SK-N-SH (cell line): ENCODE measurements at regions not wholly inside any gene's neighbourhood (a gene's known extent, or its start where the extent isn't known, plus 50 kb on each side); places are given as distances from the start of the nearest gene placed in this dataset.

Experiments used
- CTCF ChIA-PET: fragments of 300-600, 350-600 bp; formaldehyde crosslinking; extraction: SDS; loops from one replicate; lab custom pipeline; 2021; lab: Yijun Ruan, JAX
- POLR2A ChIA-PET: fragments of 350-600 bp; sonication (Branson Sonifier 250); formaldehyde crosslinking; extraction: SDS; loops from one replicate; lab custom pipeline; 2020; ENCODE audit warnings: antibody characterized with exemption, inconsistent platforms; lab: Yijun Ruan, JAX
- DNase-seq: peaks from one replicate; pipeline ENCODE4 v3.0.0; 2012
- H2AFZ ChIP-seq: fragments of 200-600 bp; sonication (generic); 2 replicates; pipeline ENCODE4 v1.8.1; 2016; ENCODE audit warnings: antibody characterized with exemption, mild to moderate bottlenecking, low read depth
- H3F3A ChIP-seq: fragments of 200-600 bp; sonication (generic); replicated peaks from 2 replicates; pipeline ENCODE3; 2016; ENCODE audit warnings: antibody characterized with exemption, mild to moderate bottlenecking; ENCODE audit not compliant: insufficient read depth
- H3K27ac ChIP-seq, 2 experiments: fragments of 200-500 bp in 1 of 2; fragments of 200-600 bp in 1 of 2; sonication (Bioruptor generic) in 1 of 2; sonication (generic), shearing (Covaris generic) in 1 of 2; 2 replicates each; pipeline versions ENCODE4 v1.5.1 to v1.6.1; 2014 to 2016; ENCODE audit warnings: low read depth in 2 of 2, inconsistent platforms in 1 of 2, low read length in 1 of 2, mild to moderate bottlenecking in 1 of 2, mixed read lengths in 1 of 2
- H3K27me3 ChIP-seq: fragments of 200-600 bp; sonication (generic), shearing (Covaris generic); 2 replicates; pipeline ENCODE4 v1.6.1; 2016; ENCODE audit warnings: mixed run types; ENCODE audit not compliant: insufficient read depth
- H3K36me3 ChIP-seq, 2 experiments: fragments of 200-500 bp in 1 of 2; fragments of 200-600 bp in 1 of 2; sonication (Bioruptor generic) in 1 of 2; sonication (generic) in 1 of 2; replicated peaks in 1 of 2; 2 replicates each; pipeline versions ENCODE3 to v1.5.1; 2014 to 2016; ENCODE audit warnings: low read length in 1 of 2, mild to moderate bottlenecking in 1 of 2; ENCODE audit not compliant: insufficient read depth in 2 of 2, control insufficient read depth in 1 of 2
- H3K4me1 ChIP-seq, 2 experiments: fragments of 200-500 bp in 1 of 2; fragments of 200-600 bp in 1 of 2; sonication (Bioruptor generic) in 1 of 2; sonication (generic), shearing (Covaris generic) in 1 of 2; 2 replicates each; pipeline versions ENCODE4 v1.5.1 to v1.6.1; 2014 to 2016; ENCODE audit warnings: low read depth in 1 of 2, low read length in 1 of 2, mixed run types in 1 of 2; ENCODE audit not compliant: insufficient read depth in 2 of 2, control insufficient read depth in 1 of 2
- H3K4me2 ChIP-seq: fragments of 200-600 bp; sonication (generic), shearing (Covaris generic); 2 replicates; pipeline ENCODE4 v1.6.1; 2017; ENCODE audit warnings: mixed run types
- H3K4me3 ChIP-seq, 2 experiments: fragments of 200-500 bp in 1 of 2; fragments of 200-600 bp in 1 of 2; sonication (Bioruptor generic) in 1 of 2; sonication (generic), shearing (Covaris generic) in 1 of 2; 2 replicates each; pipeline versions ENCODE4 v1.5.1 to v1.8.1; 2014 to 2016; ENCODE audit warnings: low read depth in 2 of 2, inconsistent platforms in 1 of 2, low read length in 1 of 2, mild to moderate bottlenecking in 1 of 2, mixed read lengths in 1 of 2, moderate library complexity in 1 of 2
- H3K79me2 ChIP-seq: fragments of 200-600 bp; sonication (generic); 2 replicates; pipeline ENCODE4 v1.8.1; 2017; ENCODE audit warnings: mild to moderate bottlenecking; ENCODE audit not compliant: insufficient read depth
- H3K9ac ChIP-seq: fragments of 200-600 bp; sonication (generic); 2 replicates; pipeline ENCODE4 v1.6.1; 2017; ENCODE audit warnings: mixed run types
- H3K9me2 ChIP-seq: fragments of 200-600 bp; sonication (generic); 2 replicates; pipeline ENCODE4 v1.6.1; 2017; ENCODE audit warnings: mixed run types
- H3K9me3 ChIP-seq: fragments of 200-600 bp; sonication (generic); 2 replicates; pipeline ENCODE4 v1.6.1; 2017; ENCODE audit warnings: mixed run types, mild to moderate bottlenecking, moderate library complexity
- H4K20me1 ChIP-seq: fragments of 200-600 bp; sonication (generic); 2 replicates; pipeline ENCODE4 v1.6.1; 2017; ENCODE audit warnings: mild to moderate bottlenecking, mixed run types; ENCODE audit not compliant: insufficient read depth
- CHD2 ChIP-seq: fragments of 150-350 bp; IDR thresholded peaks from 2 replicates; pipeline ENCODE4 v1.6.1; 2018; ENCODE audit warnings: low read length; ENCODE audit not compliant: partially characterized antibody
- EP300 ChIP-seq, 2 experiments: IDR thresholded peaks; 2 replicates each; pipeline versions ENCODE4 v1.4.0 to v1.6.1; 2012; ENCODE audit warnings: borderline replicate concordance in 1 of 2, low read depth in 1 of 2, low read length in 1 of 2
- EZH2phosphoT487 ChIP-seq: fragments of 200-600 bp; sonication (generic); IDR thresholded peaks from 2 replicates; pipeline ENCODE4 v1.6.1; 2017; ENCODE audit warnings: low read depth, mixed run types, mild to moderate bottlenecking, antibody characterized with exemption, moderate library complexity, borderline replicate concordance
- FOSL2 ChIP-seq: IDR thresholded peaks from 2 replicates; pipeline ENCODE4 v1.4.0; 2012; ENCODE audit warnings: low read depth, mild to moderate bottlenecking, moderate library complexity, borderline replicate concordance
- GABPA ChIP-seq: IDR thresholded peaks from 2 replicates; pipeline ENCODE4 v1.4.0; 2012; ENCODE audit warnings: low read depth, mild to moderate bottlenecking
- GATA2 ChIP-seq: sonication (generic); formaldehyde crosslinking; IDR thresholded peaks from 2 replicates; pipeline ENCODE4 v1.5.0; 2020; ENCODE audit warnings: mild to moderate bottlenecking, missing genetic modification reagents
- IRF3 ChIP-seq: fragments of 150-350 bp; IDR thresholded peaks from 2 replicates; pipeline ENCODE4 v1.6.1; 2016; ENCODE audit warnings: mild to moderate bottlenecking, low read depth, low read length
- JUND ChIP-seq: IDR thresholded peaks from 2 replicates; pipeline ENCODE4 v1.4.0; 2012
- MAX ChIP-seq: IDR thresholded peaks from 2 replicates; pipeline ENCODE4 v1.4.0; 2012; ENCODE audit warnings: low read depth
- MXI1 ChIP-seq: IDR thresholded peaks from 2 replicates; pipeline ENCODE4 v1.6.1; 2012; ENCODE audit warnings: mild to moderate bottlenecking, low read depth, low read length, improper control_type of control experiment
- NFIC ChIP-seq: IDR thresholded peaks from 2 replicates; pipeline ENCODE4 v1.4.0; 2012; ENCODE audit warnings: borderline replicate concordance
- PBX3 ChIP-seq: IDR thresholded peaks from 2 replicates; pipeline ENCODE4; 2012
- POLR2AphosphoS5 ChIP-seq: IDR thresholded peaks from 2 replicates; pipeline ENCODE4 v1.6.1; 2012; ENCODE audit warnings: low read depth, low read length
- RAD21 ChIP-seq: IDR thresholded peaks from 2 replicates; pipeline ENCODE4 v1.6.1; 2012; ENCODE audit warnings: mild to moderate bottlenecking, low read length
- RCOR1 ChIP-seq: fragments of 150-350 bp; IDR thresholded peaks from 2 replicates; pipeline ENCODE4 v1.6.1; 2017; ENCODE audit warnings: antibody characterized with exemption, low read length
- RFX5 ChIP-seq: IDR thresholded peaks from 2 replicates; pipeline ENCODE4 v1.6.1; 2012; ENCODE audit warnings: mild to moderate bottlenecking, improper control_type of control experiment, low read length
- SIN3A ChIP-seq: IDR thresholded peaks from 2 replicates; pipeline ENCODE4 v1.6.1; 2012; ENCODE audit warnings: low read depth, mild to moderate bottlenecking, low read length, moderate library complexity, borderline replicate concordance
- TAF1 ChIP-seq: IDR thresholded peaks from 2 replicates; pipeline ENCODE4 v1.6.1; 2012; ENCODE audit warnings: low read depth, mild to moderate bottlenecking, low read length, moderate library complexity, borderline replicate concordance
- TCF12 ChIP-seq: IDR thresholded peaks from 2 replicates; pipeline ENCODE4 v1.4.0; 2012
- USF1 ChIP-seq: IDR thresholded peaks from 2 replicates; pipeline ENCODE4 v1.4.0; 2012; ENCODE audit warnings: low read depth, borderline replicate concordance
- YY1 ChIP-seq: IDR thresholded peaks from 2 replicates; pipeline ENCODE4 v1.4.0; 2012; ENCODE audit warnings: low read depth, mild to moderate bottlenecking
- ZBTB33 ChIP-seq: IDR thresholded peaks from 2 replicates; pipeline ENCODE4 v1.4.0; 2012; ENCODE audit warnings: low read depth, borderline replicate concordance
- WGBS: methylation state at CpG from one replicate; pipeline ENCODE4 v1.1.6; 2017; ENCODE audit warnings: low lambda C conversion rate; 5-methylcytosine and 5-hydroxymethylcytosine counted together

- Histone ChIP-seq H2AFZ (no peak overlapping the region), H3F3A (no peaks in the 10 kb centered on the region), H3K27ac (no peak overlapping the region), H3K79me2 (no peaks in the 10 kb centered on the region), H3K36me3 (no peaks in the 10 kb centered on the region), H3K9ac (no peak overlapping the region), H3K4me2 (no peak overlapping the region), H3K4me1 (no peaks in the 10 kb centered on the region)
- CTCF ChIA-PET = no interaction called here
- TF ChIP-seq YY1 (no peak), EZH2phosphoT487 (no peak), RCOR1 (no peak), MXI1 (no peak), PBX3 (no peak), POLR2AphosphoS5 (no peak), ZBTB33 (no peak), TAF1 (no peak), TCF12 (no peak), RAD21 (no peak), MAX (no peak), IRF3 (no peak), EP300 (IDR thresholded peaks at IDR 0.05; ENCODE audit: borderline replicate concordance in 1 of 2, low read depth in 1 of 2, low read length in 1 of 2) (no peak), CHD2 (no peak), NFIC (no peak), JUND (no peak)
- TF ChIP-seq, all 33 proteins: peak for 0
- H4K20me1 ChIP-seq = no peaks in the 10 kb centered on the region
- POLR2A ChIA-PET = no interaction called here
- no peaks in the 10 kb centered on the region for H3K27me3 ChIP-seq
- no peak for DNase-seq
- 21% methylated on average over 1 of the region's 1 CpG for WGBS
- H3K4me3 ChIP-seq = no peak overlapping the region
- no peaks in the 10 kb centered on the region for H3K9me3 ChIP-seq
- H3K9me2 ChIP-seq = no peaks in the 10 kb centered on the region
Observed at GRCh38 chr5:145050181-145050580, 785.0 kb downstream of the PRELID2 start.

GRCh38 chr5:145044970-145045369 is 790.2 kb downstream of the PRELID2 start:
- Histone ChIP-seq H4K20me1 (no peaks in the 10 kb centered on the region), H3K4me3 (no peak overlapping the region), H3K4me1 (no peaks in the 10 kb centered on the region), H3K79me2 (no peaks in the 10 kb centered on the region), H3K9me2 (no peaks in the 10 kb centered on the region), H3K9ac (no peak overlapping the region), H2AFZ (no peak overlapping the region), H3K9me3 (no peaks in the 10 kb centered on the region), H3K4me2 (no peak overlapping the region), H3K27ac (no peak overlapping the region), H3K27me3 (no peaks in the 10 kb centered on the region), H3K36me3 (no peaks in the 10 kb centered on the region), H3F3A (no peaks in the 10 kb centered on the region)
- CTCF ChIA-PET = no interaction called here
- POLR2A ChIA-PET = no interaction called here
- DNase-seq = no peak
- 34% methylated on average over 1 of the region's 1 CpG for WGBS
- TF ChIP-seq EP300 (IDR thresholded peaks at IDR 0.05; ENCODE audit: borderline replicate concordance in 1 of 2, low read depth in 1 of 2, low read length in 1 of 2) (no peak), POLR2AphosphoS5 (no peak), ZBTB33 (no peak), RAD21 (no peak), SIN3A (no peak), GATA2 (no peak), GABPA (no peak), EZH2phosphoT487 (no peak), USF1 (no peak), RFX5 (no peak), TAF1 (no peak), FOSL2 (no peak)
